T47D (cell line): ENCODE measurements at regions not wholly inside any gene's neighbourhood (a gene's known extent, or its start where the extent isn't known, plus 50 kb on each side); places are given as distances from the start of the nearest gene placed in this dataset.
A peak's percentile ranks its signal among the peaks of the same experiment; 100 is the strongest.

Experiments
- DNase-seq, 2 experiments: peaks; one replicate each; pipeline versions ENCODE4 v3.0.0 to v3.0.0-alpha.2; 2011 to 2012; ENCODE audit warnings: low read depth in 1 of 2, low spot score in 1 of 2
- JUND ChIP-seq: IDR thresholded peaks from 2 replicates; pipeline ENCODE4 v1.6.1; 2012; ENCODE audit warnings: low read depth
- in situ Hi-C: cut with HindIII; loops from 2 replicates; pipeline ENCODE4 v1.10.0; 2016; ENCODE audit warnings: low sequenced_read_pairs, low pct_unique_long_range_greater_than_20kb

- DNase-seq: no peak
- in situ Hi-C loops: no loop called here
- no peak for TF ChIP-seq JUND
Observed at GRCh38 chr1:101290922-101291561, 54.2 kb downstream of the S1PR1 start.

- in situ Hi-C loops: no loop called here
- peak in 1 of 2 experiments; percentile 5 for DNase-seq
- TF ChIP-seq JUND: no peak
Observed at GRCh38 chr1:101291562-101292380, 55.0 kb downstream of the S1PR1 start.

GRCh38 chr1:101293461-101294051, 56.7 kb downstream of the S1PR1 start:
- TF ChIP-seq JUND: no peak
- in situ Hi-C loops: no loop called here
- DNase-seq: no peak

GRCh38 chr1:101295209-101295608, 58.4 kb downstream of the S1PR1 start:
- TF ChIP-seq JUND: no peak
- no peak for DNase-seq
- in situ Hi-C loops: no loop called here

- no peak for DNase-seq
- in situ Hi-C loops: no loop called here
- no peak for TF ChIP-seq JUND
Observed at GRCh38 chr1:101298663-101299062, 61.8 kb downstream of the S1PR1 start.

- in situ Hi-C loops: no loop called here
- no peak for TF ChIP-seq JUND
- no peak for DNase-seq
Observed at GRCh38 chr1:101299141-101299540, 62.3 kb downstream of the S1PR1 start.

- in situ Hi-C loops: no loop called here
- DNase-seq: no peak
- no peak for TF ChIP-seq JUND
Observed at GRCh38 chr1:101299710-101300109, 62.9 kb downstream of the S1PR1 start.

- in situ Hi-C loops: no loop called here
Observed at GRCh38 chr1:101300916-101301315, 64.1 kb downstream of the S1PR1 start.

GRCh38 chr1:101301446-101302057, 64.7 kb downstream of the S1PR1 start:
- in situ Hi-C loops: no loop called here
- TF ChIP-seq JUND: no peak
- no peak for DNase-seq

More at GRCh38 chr1:101300916-101301315, 64.1 kb downstream of the S1PR1 start:
- DNase-seq: no peak
- TF ChIP-seq JUND: no peak

GRCh38 chr1:101302831-101303511, 66.2 kb downstream of the S1PR1 start:
- DNase-seq: no peak
- in situ Hi-C loops: no loop called here
- no peak for TF ChIP-seq JUND

GRCh38 chr1:101307985-101308689, 71.3 kb downstream of the S1PR1 start:
- TF ChIP-seq JUND: no peak
- no peak for DNase-seq
- in situ Hi-C loops: no loop called here

- TF ChIP-seq JUND: no peak
- DNase-seq: no peak
- in situ Hi-C loops: no loop called here
Observed at GRCh38 chr1:101308935-101309333, 72.1 kb downstream of the S1PR1 start.
